NCI-H345 (cell line): ENCODE measurements at regions not wholly inside any gene's neighbourhood (a gene's known extent, or its start where the extent isn't known, plus 50 kb on each side); places are given as distances from the start of the nearest gene placed in this dataset.
A peak's percentile ranks its signal among the peaks of the same experiment; 100 is the strongest.
"Not testable (repeated sequence)": the region's sequence is repeated elsewhere in the genome, so short reads cannot be mapped to it uniquely, and the experiment has no call there.

ENCODE experiments used
- DNase-seq: peaks from one replicate; lab custom pipeline; 2025; lab: John Stamatoyannopoulos, UW

DNA sequence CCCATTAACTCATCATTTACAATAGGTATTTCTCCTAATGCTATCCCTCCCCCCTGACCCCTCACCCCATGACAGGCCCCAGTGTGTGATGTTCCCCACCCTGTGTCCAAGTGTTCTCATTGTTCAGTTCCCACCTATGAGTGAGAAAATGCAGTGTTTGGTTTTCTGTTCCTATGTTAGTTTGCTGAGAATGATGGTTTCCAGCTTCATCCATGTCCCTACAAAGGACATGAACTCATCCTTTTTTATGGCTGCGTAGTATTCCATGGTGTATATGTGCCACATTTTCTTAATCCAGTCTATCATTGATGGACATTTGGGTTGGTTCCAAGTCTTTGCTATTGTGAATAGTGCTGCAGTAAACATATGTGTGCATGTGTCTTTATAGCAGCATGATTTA is 378.3 kb downstream of the HLX start:
- DNase-seq: not testable (repeated sequence)

DNA sequence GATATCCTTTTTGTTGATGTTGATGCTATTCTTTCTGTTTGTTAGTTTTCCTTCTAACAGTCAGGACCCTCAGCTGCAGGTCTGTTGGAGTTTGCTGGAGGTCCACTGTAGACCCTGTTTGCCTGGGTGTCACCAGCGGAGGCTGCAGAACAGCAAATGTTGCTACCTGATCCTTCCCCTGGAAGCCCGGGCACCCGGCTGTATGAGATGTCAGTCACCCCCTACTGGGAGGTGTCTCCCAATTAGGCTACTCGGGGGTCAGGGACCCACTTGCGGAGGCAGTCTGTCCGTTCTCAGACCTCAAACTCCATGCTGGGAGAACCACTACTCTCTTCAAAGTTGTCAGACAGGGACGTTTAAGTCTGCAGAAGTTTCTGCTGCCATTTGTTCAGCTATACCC is 383.4 kb downstream of the HLX start:
- not testable (repeated sequence) for DNase-seq

- peak; percentile 45 for DNase-seq
These were observed 384.9 kb downstream of the HLX start for GRCh38 chr1:221263831-221264767.

GRCh38 chr1:221264848-221265247 is 385.6 kb downstream of the HLX start:
- no peak for DNase-seq

- no peak for DNase-seq
These were observed 389.1 kb downstream of the HLX start for GRCh38 chr1:221268295-221268694.

GRCh38 chr1:221271701-221272100 is 392.5 kb downstream of the HLX start:
- no peak for DNase-seq

GRCh38 chr1:221272940-221273339 is 393.7 kb downstream of the HLX start:
- DNase-seq: no peak

- DNase-seq: peak; percentile 73
These were observed 395.1 kb downstream of the HLX start for GRCh38 chr1:221274373-221274772.

GRCh38 chr1:221276896-221277409 is 397.7 kb downstream of the HLX start:
- DNase-seq: no peak

- DNase-seq: no peak
These were observed 399.9 kb downstream of the HLX start for GRCh38 chr1:221279146-221279545.

- DNase-seq: no peak
These were observed 404.3 kb downstream of the HLX start for GRCh38 chr1:221283532-221283931.

GRCh38 chr1:221284028-221284427 is 404.8 kb downstream of the HLX start:
- peak; percentile 79 for DNase-seq

DNA sequence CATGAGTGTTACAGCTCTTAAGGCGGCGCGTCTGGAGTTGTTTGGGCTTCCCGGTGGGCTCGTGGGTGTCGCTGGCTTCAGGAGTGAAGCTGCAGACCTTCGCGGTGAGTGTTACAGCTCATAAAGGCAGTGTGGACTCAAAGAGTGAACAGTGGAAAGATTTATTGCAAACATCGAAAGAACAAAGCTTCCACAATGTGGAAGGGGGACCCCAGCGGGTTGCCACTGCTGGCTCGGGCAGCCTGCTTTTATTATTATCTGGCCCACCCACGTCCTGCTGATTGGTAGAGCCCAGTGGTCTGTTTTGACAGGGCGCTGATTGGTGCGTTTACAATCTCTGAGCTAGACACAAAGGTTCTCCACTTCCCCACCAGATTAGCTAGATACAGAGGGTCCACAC is 405.7 kb downstream of the HLX start:
- not testable (repeated sequence) for DNase-seq

- not testable (repeated sequence) for DNase-seq
These were observed 406.4 kb downstream of the HLX start for GRCh38 chr1:221285458-221286210.

GRCh38 chr1:221286399-221286798 is 407.2 kb downstream of the HLX start:
- peak; percentile 22 for DNase-seq

- peak; percentile 53 for DNase-seq
These were observed 409.9 kb downstream of the HLX start for GRCh38 chr1:221289103-221289502.

- no peak for DNase-seq
These were observed 411.4 kb downstream of the HLX start for GRCh38 chr1:221290669-221291068.

DNA sequence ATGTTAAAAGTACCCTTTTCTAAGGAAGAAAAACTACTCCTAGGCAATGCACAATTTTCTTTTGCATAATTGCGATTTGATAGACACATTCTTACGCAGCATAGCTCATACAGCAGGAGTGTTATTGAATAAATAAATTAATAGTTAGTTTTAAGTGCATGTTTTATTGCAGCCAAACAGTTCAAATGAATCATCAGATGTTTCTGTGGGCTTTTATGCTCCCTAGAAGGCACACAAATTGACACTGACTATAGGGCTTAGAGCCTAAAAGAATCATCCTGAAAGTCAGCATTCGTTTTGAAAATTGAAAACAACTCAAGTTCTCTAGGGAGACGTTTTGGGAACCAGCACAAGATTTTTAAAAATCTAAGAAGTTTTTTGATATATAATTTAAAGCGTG is 411.9 kb downstream of the HLX start:
- no peak for DNase-seq

- peak; percentile 21 for DNase-seq
These were observed 413.4 kb downstream of the HLX start for GRCh38 chr1:221292652-221293051.

- no peak for DNase-seq
These were observed 415.0 kb downstream of the HLX start for GRCh38 chr1:221294242-221294641.

GRCh38 chr1:221302357-221302756 is 423.1 kb downstream of the HLX start:
- no peak for DNase-seq

GRCh38 chr1:221302810-221303209 is 423.6 kb downstream of the HLX start:
- DNase-seq: no peak

GRCh38 chr1:221303623-221304022 is 424.4 kb downstream of the HLX start:
- DNase-seq: no peak
